T-helper 9 cell (primary cell): ENCODE measurements at regions not wholly inside any gene's neighbourhood (a gene's known extent, or its start where the extent isn't known, plus 50 kb on each side); places are given as distances from the start of the nearest gene placed in this dataset.
"Not testable (repeated sequence)": the region's sequence is repeated elsewhere in the genome, so short reads cannot be mapped to it uniquely, and the experiment has no call there.

Experiments
- DNase-seq: peaks from one replicate; pipeline ENCODE4 v3.0.0-alpha.2; 2020

DNA sequence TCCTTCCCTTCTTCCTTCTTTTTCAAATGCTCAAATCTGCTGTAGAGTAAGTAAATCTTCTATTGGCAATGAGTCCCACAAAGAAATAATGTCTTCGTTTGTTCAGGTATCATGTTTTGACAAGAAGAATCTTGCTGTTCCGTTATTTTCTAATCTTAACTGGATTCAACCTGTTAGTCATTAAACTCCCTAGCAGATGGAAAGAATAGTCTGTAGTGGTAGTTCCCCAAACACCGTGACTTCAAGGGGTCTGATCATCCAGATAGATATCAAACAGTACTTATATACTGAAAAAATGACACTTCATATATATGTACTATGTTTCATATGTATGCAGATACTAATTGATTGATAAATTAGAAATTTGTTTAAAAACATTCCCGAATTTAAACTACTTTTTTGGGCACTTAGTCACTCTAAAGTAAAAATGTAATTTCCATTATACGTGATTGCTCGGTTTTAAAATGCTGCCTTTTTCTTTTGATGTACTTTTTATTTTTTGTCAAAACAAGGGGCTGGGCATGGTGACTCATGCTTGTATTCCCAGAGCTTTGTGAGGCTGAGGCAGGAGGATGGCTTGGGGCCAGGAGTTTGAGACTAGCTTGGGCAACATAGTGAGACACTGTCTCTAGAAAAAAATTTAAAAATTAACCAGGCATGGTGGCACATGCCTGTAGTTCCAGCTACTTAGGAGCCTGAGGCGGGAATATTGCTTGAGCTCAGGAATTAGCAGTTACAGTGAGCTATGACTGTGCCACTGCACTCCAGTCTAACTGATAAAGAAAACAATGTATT is 335.7 kb upstream of the SNX7 start:
- no peak for DNase-seq

DNA sequence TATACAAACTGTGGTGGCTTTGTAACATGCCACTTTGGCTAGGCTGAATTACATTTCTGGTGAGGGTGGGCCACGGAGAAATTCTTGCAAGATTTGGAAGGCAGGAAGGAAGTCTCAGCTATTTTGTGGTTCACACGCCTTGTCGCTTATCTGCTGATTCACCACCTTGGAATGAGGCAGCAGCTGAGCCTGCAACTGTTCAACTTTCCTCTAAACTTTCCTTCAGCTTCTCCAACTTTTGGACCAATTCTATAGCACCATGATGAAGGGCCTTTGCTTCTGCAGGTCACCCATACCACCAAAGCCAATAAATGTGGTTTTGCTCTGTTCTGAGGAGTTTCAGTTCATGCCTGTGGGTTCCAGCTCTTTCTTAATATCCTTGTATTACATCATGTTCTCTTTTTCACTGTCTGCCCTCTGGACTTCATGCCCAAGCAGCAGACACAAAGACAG is 337.6 kb upstream of the SNX7 start:
- DNase-seq, result no peak

DNA sequence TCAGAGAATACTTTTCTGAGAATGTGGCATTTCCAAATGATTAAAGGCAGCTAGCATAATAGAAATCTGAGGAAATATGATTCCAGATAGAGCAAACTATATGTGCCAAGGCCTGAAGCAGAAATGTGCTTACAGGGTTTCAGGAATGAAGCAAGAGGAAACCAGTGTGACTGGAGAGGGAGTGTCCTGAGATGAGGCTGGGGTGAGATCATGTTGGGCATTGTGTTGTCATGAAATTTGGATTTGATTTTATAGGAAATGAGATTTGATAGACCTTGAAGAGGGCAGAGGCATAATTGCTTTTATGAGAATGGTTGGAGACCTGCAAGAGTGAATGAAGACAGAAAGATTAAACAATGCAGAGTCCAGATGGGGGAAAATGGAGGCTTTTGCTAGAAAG is 338.1 kb upstream of the SNX7 start:
- DNase-seq, result no peak

DNA sequence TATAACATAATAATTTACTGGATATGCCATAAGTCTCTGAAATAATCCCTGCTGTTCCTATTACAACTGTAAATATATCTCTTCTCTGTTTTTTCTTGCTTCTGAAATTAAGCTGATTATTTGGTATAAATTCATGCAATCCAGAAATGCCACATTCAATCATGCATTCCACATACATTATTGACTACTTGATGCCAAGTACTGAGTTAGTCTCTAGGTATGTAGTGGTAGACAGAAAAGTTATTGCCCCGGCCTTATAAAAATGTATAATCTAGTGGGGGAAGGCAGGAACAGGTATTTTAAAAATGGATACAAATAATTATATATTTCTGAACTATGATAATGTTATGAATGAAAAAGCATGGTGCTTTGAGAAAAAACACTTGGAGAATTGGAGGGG is 338.6 kb upstream of the SNX7 start:
- no peak for DNase-seq

DNA sequence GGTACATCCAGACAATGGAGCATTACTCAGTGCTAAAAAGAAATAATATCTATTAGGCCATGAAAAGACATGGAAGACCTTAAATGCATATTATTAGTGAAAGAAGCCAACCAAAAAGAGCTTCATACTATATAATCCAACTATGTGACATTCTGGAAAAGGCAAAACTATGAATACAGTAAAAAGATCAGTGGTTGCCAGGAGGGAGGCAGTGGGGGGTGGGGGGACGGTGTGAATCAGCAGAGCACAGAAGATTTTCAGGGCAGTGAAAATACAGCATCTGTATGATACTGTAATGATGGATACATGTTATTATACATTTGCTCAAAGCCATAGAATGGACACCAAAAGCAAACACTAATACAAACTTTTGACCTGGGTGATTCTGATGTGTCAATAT is 339.4 kb upstream of the SNX7 start:
- no peak for DNase-seq

DNA sequence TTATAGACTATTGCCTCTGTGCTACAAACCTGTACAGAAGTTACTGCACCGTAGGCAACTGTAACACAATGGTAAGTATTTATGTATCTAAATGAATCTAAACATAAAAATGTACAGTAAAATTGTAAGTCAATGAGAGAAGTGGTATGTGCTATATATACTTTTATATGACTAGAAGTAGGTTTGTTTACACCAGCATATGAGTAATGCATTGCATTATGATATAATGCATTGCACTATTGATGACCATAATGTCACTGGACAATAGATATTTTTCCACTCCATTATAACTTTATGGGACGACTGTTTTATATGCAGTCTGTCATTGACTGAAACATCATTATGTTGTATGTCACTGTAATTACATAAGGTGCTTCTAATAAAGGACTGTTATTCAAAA is 340.3 kb upstream of the SNX7 start:
- DNase-seq, result no peak

DNA sequence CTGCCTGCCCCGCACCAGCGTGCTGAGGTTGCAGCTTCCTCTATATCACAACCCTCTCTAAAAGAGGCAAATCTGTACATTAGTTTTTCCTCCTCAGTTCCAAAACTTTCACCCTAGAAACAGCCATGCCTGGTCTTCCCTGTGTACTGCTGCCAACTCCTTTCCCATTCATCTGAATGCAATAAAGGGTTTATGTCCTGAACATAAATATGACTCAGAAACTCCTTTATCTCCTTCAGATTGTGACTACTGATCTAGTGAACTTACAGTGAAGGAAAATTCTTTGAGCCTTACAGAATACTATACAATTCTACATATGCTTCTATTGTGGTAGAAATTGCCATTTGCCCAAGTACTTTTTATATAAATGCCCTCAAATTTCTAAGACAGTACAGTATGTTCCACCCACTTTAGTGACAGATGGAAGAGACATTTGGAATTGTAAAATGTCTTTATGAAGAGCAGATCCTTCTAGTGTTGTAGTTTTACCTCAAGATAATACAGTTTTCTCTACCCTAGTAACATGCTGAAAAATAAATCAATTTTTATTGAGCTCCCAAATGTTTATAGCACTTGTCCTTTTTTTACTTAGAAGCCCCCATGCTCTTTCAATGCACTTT is 345.1 kb upstream of the SNX7 start:
- DNase-seq, result no peak

DNA sequence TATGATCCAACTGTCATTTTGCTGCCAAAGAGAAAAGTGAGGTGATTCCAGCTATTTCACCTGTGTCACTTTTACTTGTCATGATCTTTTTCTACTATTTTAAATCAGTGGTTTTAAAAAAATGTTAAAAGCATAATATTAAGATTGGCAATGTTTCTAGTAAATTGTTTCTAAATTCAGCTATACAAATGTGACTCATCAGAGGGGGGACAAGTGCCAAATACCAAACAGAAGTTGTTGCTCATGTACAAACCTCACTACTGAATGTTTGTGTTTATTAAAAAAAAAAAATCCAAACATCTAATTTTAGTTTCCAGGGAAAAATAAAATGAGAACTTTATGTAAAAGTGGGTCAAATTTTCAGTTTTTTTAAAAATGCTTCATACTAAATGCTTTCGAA is 346.2 kb upstream of the SNX7 start:
- DNase-seq, result no peak

DNA sequence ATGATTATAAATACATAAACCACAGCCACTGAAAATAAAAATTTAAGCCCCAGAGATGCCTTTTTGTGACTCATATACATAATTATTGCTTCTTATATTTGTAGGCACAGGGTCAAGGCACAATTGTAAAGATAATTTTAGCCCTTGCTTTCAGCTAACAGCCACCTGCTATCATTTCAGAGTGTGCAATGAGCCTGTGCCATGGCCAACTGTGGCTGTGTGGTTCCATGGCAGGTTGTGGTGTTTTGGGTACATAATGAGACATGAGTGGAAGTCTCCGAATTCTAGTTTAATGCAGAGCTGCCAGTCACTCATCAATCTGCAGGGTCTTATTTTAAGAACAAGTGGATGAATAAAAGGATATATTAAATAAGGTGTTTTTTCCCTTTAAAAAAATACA is 346.9 kb upstream of the SNX7 start:
- DNase-seq, result no peak

DNA sequence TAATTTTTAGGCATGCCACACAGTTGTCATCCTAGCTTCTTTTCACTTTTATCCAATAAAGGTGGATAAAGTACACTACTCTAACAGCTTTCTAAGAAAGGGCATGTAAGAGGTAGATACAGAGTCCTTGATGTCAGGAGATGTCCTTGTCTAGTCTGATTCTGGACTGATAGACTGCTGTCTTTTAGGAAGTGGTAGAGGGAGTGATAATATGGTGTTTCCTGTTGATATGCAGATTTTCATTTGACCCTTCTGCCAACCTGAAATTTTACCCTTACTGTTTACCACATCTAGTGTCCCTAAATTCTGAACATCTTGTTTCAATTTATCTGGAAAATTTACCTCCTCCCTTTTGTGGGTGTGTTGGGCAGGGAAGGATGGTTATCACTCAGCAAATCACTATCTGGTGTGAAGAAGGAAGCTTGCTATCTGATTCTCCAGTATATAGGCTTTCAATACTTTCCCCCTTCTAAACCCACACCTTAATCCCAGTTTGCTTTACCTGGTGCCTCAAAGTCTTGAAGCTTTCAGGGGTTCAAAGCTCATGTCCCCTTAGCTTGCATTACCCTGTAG is 354.9 kb upstream of the SNX7 start:
- no peak for DNase-seq

DNA sequence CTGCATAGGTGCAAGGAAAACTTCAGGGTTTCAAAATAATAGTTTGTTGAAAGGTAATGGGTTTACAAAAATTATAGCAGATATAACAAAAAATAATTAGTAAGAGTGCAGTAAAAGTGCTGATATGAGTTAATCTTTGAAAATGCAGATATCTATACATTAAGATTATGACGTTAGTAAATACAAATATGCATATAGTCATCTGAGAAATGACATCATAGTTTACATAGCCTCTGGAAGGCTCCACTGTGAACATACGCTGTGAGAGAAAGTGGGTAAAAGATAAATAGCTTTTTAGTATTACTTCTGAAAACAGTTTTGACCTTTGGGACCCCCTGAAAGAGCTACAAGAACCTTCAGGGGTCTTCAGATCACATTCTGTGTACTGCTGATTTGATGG is 356.2 kb upstream of the SNX7 start:
- no peak for DNase-seq

DNA sequence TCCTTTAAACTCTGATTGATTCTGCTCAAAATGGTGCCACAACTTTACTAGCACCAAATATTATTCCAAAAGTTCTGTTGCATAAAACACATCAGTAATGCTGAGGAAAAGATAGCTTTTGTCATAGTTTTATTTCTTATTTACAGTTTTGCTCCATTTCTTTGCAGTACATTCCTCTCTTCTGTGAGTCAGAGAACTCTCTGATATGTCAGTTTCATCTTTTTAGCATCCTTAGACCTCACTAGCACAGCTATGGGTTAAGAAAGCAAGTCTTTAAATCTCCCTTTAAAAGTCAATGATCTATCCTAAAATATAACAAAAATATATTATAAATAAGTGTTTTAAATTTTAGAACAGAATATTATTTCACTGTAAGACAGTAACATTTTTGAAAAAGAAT is 356.6 kb upstream of the SNX7 start:
- no peak for DNase-seq

DNA sequence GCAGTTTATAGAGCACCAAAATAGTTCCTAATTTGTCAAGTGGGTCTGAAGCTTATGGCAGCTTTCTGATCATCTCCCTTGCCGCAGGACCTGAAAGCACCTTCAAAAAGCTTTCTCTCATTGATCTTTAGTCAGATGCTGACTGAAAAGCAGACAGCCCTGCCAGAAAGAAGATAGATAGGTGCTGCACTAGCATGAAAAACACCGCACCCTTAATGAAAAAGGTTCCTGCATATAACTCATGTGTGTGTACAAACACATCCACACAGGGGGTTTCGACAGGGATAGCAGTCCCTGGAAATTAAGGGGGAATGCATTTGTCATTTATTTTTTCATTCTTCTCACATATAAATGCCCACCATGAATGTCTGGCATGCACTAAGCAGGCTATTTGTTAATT is 361.7 kb upstream of the SNX7 start:
- DNase-seq, result no peak

DNA sequence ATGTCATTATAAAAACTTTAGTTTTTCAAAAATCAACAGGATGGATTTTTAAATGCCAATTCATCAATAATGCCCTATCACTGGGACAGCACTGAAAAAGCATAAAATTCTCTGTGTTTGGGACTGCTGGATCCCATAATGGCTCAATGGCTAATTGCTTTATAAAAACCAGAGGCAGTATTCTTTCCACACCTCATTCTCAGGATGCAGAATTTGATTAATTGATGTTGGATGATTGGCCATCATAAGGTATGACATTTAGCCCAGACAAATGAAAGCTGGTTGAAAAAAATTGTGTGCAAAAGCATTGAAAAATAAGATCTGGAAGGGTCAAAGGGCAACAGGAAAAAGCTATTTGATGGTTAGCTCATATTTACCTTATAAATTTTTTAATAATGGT is 362.2 kb upstream of the SNX7 start:
- DNase-seq, result no peak

DNA sequence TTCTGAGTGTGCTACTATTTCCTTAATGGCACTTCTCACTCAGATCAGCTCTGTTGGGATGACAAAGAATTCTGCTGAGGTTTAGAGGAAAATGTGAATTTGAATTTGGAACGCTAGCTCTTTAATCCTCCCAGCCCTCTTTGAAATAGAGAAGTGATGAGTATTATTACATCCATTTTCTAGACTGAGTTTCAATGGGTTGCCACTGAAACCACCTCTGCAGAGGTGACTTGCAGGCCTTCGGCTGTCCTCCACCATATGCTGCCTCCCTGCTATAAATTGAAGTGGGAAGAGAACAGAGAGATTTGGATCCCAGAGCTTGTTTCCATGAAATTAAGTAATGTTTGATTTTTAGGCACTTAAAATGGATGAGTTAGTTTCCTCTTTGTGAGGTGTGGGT is 363.2 kb upstream of the SNX7 start:
- DNase-seq, result no peak

DNA sequence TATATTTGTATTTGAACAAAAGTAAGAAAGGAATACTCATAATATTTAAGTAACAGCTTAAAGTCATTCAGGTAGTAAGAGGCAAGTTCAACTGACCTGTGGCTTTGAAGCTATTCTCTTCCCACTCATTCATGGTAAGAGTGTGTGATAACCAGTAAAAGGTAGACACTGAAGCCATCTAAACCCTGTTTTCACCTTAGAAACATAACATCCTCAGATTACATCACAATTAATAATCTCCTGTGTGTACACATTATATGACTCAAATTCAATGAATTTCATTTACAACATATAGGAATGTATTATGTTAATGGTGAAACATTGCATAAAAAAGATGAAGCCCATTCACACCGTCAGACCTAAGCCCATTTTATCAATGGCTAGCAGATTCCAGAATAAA is 364.8 kb upstream of the SNX7 start:
- no peak for DNase-seq

DNA sequence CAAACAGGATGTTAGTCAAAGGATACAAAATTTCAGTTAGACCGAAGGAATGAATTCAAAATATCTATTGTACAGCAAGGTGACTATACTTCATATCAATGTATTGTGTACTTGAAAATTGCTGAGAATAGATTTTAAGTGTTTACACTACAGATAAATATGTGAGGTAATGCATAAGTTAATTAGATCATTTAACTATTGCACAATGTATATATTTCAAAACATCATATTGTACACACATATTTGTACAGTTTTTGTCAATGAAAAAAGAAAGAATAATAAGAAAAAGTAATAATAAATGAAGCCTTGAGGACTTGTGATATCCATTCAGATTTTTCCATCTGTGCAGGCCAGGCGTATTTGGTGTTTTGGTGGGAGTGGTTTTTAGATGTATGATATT is 367.4 kb upstream of the SNX7 start:
- no peak for DNase-seq

DNA sequence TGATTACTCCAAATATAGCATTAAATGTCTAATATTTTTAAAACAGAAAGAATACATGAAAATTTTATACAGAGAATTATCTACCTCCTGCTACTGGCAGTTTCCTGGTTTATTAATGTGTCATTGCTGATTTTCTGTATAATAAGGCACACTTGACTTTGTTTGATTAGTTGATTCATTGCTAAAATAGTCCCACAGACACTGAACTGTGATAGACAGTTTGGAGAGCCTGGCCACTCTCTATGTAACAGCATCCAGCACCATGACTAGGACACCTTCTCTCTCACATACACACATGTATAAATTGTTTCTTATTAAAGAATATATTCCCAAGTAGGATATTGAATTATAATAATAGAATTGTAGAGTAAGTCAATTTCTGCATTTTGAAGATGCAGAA is 368.5 kb upstream of the SNX7 start:
- no peak for DNase-seq

DNA sequence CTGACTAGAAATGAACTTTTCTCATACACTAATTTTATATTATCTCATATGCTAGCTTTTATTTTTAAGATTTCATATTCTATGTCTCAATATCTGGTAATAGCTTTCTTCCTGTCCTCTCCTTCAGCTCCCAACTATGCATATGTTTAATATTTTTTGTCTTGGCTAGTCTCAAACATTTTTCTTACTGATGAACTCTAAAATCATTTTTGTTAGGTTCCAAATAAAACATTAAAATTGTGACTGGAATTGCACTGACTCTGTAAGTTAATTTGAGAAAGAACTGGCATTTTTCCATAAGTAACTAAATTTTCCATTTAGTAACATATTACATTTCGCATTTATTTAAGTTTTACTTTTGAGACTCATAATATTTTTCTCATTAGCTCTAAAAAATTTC is 368.5 kb upstream of the DPYD start:
- no peak for DNase-seq

DNA sequence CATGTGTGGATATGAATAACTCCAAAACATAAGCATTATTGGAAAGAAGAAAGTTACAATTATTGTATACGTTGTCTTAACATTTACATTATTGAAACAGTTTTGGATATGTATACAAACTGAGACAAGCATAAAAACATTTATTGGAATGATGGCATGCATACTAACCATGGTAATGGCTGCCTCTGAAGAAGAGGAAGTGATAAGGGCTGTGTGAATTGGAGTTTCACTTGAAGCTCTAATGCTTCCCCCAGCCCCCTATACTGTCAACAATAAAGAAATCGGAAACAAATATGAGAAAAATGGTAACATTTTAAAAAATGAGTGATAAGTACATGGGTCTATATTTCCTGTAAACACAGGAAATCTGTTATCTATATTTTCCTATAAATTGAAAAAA is 367.7 kb upstream of the DPYD start:
- no peak for DNase-seq

DNA sequence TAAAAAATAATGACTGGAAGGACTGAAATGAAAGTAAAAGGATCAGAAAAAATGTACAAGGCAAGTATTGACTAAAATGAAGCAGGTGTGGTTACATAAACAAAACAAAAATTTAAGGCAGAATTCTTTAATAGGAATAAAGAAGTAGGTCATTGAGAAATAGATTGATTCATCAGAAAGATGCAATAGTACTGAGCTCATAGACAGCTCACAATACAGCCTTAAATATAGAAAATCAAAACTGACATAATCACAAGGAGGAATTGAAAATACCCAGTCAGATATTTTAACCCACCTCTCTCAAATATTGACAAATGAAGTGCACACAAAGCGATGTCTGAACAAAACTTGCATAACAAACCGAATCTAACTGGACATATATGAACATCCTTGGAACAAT is 366.8 kb upstream of the DPYD start:
- DNase-seq, result no peak

DNA sequence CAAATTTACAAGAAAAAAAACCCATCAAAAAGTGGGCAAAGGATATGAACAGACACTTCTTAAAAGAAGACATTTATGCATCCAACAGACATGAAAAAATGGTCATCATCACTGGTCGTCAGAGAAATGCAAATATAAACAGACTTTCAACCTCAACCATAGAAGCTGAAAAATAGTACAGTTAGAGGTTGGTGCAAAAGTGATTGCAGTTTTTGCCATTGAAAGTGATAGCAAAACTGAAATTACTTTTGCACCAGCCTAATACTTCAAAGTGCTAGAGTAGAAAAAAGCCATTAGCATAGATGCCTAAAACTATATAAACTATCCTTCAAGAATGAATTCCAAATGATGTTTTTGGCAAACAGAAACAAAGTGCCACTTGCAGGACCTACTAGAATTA is 365.8 kb upstream of the DPYD start:
- no peak for DNase-seq

DNA sequence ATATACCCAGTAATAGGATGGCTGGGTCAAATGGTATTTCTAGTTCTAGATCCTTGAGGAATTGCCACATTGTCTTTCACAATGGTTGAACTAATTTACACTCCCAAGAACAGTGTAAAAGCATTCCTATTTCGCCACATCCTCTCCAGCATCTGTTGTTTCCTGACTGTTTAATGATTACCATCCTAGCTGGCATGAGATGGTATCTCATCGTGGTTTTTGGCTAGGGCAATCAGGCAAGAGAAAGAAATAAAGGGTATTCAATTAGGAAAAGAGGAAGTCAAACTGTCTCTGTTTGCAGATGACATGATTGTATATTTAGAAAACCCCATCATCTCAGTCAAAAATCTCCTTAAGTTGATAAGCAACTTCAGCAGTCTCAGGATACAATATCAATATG is 364.5 kb upstream of the DPYD start:
- DNase-seq, result not testable (repeated sequence)

DNA sequence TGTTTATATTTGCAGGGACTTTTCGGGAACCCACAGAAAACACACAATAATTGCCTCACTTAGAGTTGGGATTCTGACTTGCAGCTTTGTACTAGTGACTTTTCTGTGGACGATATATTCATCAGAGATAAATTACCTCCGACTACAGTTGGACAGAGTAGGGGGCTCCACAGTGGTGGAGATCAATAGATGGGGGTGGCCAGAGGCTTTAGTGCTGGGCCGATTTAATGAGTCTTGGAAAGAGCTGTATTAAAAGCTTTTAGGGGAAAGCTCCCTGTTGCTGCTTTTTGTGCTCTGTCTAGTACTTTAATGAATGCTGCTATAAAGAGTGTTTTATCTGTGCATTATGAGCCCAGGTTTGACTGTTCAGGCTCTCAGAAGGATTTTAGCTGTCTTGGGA is 359.2 kb upstream of the DPYD start:
- DNase-seq, result no peak

DNA sequence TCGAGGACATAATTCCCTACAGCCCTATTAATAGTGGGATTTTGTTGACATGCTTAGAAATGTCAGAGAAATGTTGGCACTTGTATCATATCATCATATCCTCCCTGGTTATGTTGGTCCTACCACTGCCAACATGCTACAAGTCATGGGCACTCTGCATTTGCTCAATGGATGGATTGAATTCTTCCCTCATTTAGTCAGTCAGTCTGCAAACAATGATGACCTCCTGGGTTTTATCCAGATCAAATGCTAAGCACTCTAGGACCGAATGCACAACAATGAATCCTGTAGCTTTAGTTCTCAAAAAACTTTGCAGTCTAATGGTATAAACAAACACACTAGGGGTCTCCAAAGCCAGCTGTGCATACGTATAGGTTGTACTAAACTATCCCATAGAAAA is 357.2 kb upstream of the DPYD start:
- no peak for DNase-seq
